ENCODE measurements at regions not wholly inside any gene's neighbourhood (a gene's known extent, or its start where the extent isn't known, plus 50 kb on each side); places are given as distances from the start of the nearest gene placed in this dataset.

- no peak for DNase-seq
Observed at GRCh38 chr5:6194261-6194875, 184.0 kb downstream of the MED10 start.

GRCh38 chr5:6193310-6193709 is 185.0 kb downstream of the MED10 start:
- DNase-seq = no peak

- no peak for DNase-seq
Observed at GRCh38 chr5:6190838-6191237, 187.5 kb downstream of the MED10 start.

- DNase-seq = no peak
Observed at GRCh38 chr5:6188976-6189375, 189.4 kb downstream of the MED10 start.

GRCh38 chr5:6188344-6188743 is 190.0 kb downstream of the MED10 start:
- DNase-seq = no peak

- DNase-seq = no peak
Observed at GRCh38 chr5:6187501-6187900, 190.8 kb downstream of the MED10 start.

- no peak for DNase-seq
Observed at GRCh38 chr5:6185574-6185973, 192.8 kb downstream of the MED10 start.

GRCh38 chr5:6184481-6184880 is 193.9 kb downstream of the MED10 start:
- DNase-seq = no peak

GRCh38 chr5:6183391-6184390 is 194.7 kb downstream of the MED10 start:
- no peak for DNase-seq

- DNase-seq = no peak
Observed at GRCh38 chr5:6182271-6182815, 196.0 kb downstream of the MED10 start.

GRCh38 chr5:6181871-6182270 is 196.5 kb downstream of the MED10 start:
- DNase-seq = no peak

- DNase-seq = no peak
Observed at GRCh38 chr5:6181147-6181729, 197.1 kb downstream of the MED10 start.

GRCh38 chr5:6180231-6180872 is 198.0 kb downstream of the MED10 start:
- DNase-seq = no peak

- DNase-seq = no peak
Observed at GRCh38 chr5:6178846-6179532, 199.4 kb downstream of the MED10 start.

- no peak for DNase-seq
Observed at GRCh38 chr5:6177926-6178325, 200.4 kb downstream of the MED10 start.

GRCh38 chr5:6176102-6176693 is 202.1 kb downstream of the MED10 start:
- DNase-seq = no peak

- DNase-seq = no peak
Observed at GRCh38 chr5:6175172-6175854, 203.0 kb downstream of the MED10 start.

GRCh38 chr5:6169660-6170059 is 208.7 kb downstream of the MED10 start:
- DNase-seq = no peak

GRCh38 chr5:6166698-6167394 is 211.5 kb downstream of the MED10 start:
- DNase-seq = no peak

GRCh38 chr5:6163913-6164312 is 214.4 kb downstream of the MED10 start:
- DNase-seq = no peak

- no peak for DNase-seq
Observed at GRCh38 chr5:6162175-6162574, 216.2 kb downstream of the MED10 start.

All from Kasumi-1 (cell line).